GM21529 (cell line): ENCODE measurements at regions not wholly inside any gene's neighbourhood (a gene's known extent, or its start where the extent isn't known, plus 50 kb on each side); places are given as distances from the start of the nearest gene placed in this dataset.

Experiments
- ATAC-seq: cut with Tn5 transposase; IDR thresholded peaks from one replicate; pipeline ENCODE4 v1.9.1; 2021; ENCODE audit not compliant: unreplicated experiment

- ATAC-seq = no peak
Observed at GRCh38 chr15:66927201-66928077, 138.0 kb upstream of the SMAD3 start.

GRCh38 chr15:66928101-66928500, 137.3 kb upstream of the SMAD3 start:
- no peak for ATAC-seq

GRCh38 chr15:66928784-66929183, 136.6 kb upstream of the SMAD3 start:
- no peak for ATAC-seq

- no peak for ATAC-seq
Observed at GRCh38 chr15:66929843-66930402, 135.5 kb upstream of the SMAD3 start.

- ATAC-seq = no peak
Observed at GRCh38 chr15:66931768-66932633, 133.4 kb upstream of the SMAD3 start.

GRCh38 chr15:66932634-66933024, 132.8 kb upstream of the SMAD3 start:
- ATAC-seq = no peak

- ATAC-seq = no peak
Observed at GRCh38 chr15:66933932-66934867, 131.2 kb upstream of the SMAD3 start.

- no peak for ATAC-seq
Observed at GRCh38 chr15:66934868-66935520, 130.4 kb upstream of the SMAD3 start.

DNA sequence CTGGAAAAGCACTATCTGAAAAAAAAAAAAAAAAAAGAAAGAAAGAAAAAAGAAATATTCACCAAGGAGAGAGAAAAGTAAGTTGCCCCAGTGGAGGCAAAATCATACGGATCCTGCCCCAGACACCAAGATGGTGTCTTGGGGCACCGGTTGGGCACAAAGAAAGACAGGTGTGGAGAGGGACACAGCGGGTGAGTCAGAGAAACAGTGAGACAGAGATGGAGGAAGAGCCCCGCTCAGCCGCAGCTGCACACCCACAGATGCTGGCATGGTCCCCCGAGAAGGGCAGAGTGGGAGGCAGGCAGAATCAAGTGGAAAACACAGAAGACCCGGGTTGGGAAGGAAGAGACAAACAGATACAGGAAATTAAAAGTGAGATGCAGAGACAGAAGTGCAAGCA, 129.7 kb upstream of the SMAD3 start:
- no peak for ATAC-seq

DNA sequence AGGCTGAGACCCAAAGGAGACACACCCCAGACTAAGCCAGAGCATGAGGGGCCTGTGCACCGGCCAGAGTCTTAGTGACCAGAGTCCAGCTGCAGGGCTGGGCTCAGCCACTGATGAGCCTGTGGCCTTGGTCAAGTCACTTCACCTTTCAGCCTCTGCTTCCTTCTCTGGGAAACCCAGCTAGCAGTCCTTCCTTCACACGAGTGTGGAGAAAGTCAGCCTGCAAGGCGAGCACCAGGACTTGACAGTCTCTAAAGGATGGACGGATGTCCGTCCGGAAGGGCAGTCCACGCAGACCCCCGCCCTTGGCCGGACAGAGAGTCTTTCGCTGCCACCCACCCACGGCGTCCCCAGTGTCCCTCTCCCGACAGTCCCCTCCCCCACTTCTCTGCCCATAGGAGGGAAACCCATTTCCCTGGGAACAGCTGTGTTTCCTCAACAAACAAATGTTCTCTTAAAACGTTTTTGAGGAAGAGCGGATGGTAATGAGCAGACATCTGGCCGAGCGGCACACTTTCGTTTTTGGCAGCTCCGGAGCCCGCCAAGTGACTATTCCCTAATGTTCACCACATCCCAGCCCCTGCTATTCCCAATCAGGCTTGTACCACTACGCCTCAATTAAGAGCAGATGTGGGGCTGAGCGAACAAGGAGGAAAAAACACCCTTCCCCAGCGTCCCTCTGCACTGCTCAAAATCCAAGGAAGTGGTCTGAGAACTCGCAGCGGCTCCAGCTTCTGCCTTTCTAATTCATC, 129.1 kb upstream of the SMAD3 start:
- ATAC-seq = no peak

- ATAC-seq = no peak
Observed at GRCh38 chr15:66936861-66937582, 128.4 kb upstream of the SMAD3 start.

DNA sequence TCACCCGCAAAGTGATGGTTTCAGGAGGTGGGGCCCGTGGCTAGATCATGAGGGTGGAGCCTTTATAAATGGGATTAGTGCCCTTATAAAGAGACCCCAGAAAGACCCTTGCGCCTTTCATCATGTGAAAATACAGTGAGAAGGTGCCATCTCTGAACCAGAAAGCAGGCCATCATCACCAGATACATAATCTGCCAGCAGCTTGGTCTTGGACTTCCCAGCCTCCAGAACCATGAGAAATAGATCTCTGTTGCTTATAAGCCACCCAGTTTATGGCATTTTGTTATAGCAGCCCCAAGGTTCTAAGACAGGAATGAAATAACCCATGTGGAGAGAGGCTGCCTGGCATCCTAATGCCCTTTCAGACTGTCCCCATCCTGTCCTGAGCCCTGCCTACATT, 127.8 kb upstream of the SMAD3 start:
- ATAC-seq = no peak

GRCh38 chr15:66938114-66938830, 127.1 kb upstream of the SMAD3 start:
- no peak for ATAC-seq

- ATAC-seq = no peak
Observed at GRCh38 chr15:66939016-66939415, 126.4 kb upstream of the SMAD3 start.

DNA sequence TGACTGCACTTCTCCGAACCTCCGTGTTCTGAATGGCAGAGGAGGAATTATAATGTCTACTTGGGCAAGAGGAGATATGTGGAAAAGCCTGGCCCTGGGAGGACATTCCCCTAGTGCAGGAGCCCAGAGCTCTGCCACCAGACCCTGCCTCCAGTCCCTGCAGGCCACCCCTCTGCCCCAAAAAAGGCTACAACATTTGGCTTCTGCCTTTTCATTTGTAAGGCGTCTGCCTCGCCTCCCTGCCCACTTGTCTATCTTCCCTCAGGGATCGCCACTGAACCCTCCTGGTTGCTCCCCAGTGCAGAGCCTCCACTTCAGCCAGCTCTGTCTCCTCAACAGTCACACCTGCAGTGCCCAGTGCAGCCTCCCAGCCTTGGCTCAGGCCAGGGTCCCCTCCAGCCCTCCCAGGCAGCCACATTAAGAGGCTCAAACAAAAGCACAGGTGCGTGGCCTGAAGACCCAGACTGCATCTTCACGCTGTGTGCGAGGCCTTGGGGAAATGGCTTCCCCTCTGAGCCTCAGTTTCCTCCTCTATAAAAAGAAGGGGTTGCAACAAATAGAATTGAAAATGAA, 125.9 kb upstream of the SMAD3 start:
- ATAC-seq = no peak

DNA sequence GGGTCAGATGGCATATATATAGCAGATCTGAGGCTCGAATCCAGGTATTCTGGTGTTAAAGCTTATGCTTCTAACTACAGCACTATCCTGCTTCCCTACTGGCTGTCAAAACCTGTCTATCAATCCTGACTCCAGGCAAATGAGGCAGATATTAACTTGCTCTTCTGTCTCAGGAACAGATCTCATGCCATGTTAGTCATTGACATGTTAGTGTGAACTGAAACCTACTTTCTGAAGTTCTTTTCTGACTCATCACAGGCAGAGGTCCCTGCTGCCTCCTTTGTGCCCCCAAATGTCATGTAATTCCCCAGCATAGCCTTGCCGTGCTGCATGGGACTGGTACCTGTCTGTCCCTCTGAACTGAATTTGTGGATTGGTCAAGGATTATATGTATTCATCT, 125.0 kb upstream of the SMAD3 start:
- ATAC-seq = no peak

GRCh38 chr15:66941108-66941711, 124.2 kb upstream of the SMAD3 start:
- ATAC-seq = no peak
